ENCODE measurements at regions not wholly inside any gene's neighbourhood (a gene's known extent, or its start where the extent isn't known, plus 50 kb on each side); places are given as distances from the start of the nearest gene placed in this dataset.

DNA sequence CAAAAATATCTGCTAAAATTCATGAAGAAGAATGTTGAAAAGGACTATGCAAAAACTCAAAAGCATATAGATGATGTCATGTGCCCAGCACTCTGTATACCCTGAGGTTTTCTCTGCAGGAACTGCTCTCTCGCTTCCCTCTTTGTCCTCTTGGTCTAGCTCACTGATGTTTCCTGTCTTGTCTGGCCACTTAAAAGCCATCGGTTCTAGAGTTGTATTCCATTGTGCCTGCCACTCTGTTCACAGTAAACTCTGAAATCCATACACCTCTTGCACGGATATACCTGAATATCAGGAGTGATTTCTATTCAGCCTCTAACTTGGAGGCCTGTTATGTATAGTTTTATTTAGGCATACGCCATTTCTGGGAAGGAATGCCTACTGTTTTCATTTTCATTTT is 101.0 kb upstream of the CNTNAP4 start:
- TF ChIP-seq EZH2 (IDR thresholded peaks at IDR 0.05; ENCODE audit: borderline replicate concordance) (no peak), CTCF (IDR thresholded peaks at IDR 0.05; ENCODE audit: poor library complexity) (no peak)

All from hepatocyte (in vitro differentiated cells).